Chondrocyte (in vitro differentiated cells): ENCODE measurements at regions not wholly inside any gene's neighbourhood (a gene's known extent, or its start where the extent isn't known, plus 50 kb on each side); places are given as distances from the start of the nearest gene placed in this dataset.
A peak's percentile ranks its signal among the peaks of the same experiment; 100 is the strongest.

Source experiments
- DNase-seq: peaks from one replicate; pipeline ENCODE4 v3.0.0; 2021; ENCODE audit warnings: mixed read lengths, low spot score
- H3K27ac Mint-ChIP-seq: one replicate; pipeline ENCODE4 v1.8.0; 2021; ENCODE audit warnings: mild to moderate bottlenecking, moderate library complexity, mixed read lengths; ENCODE audit not compliant: unreplicated experiment
- H3K27me3 Mint-ChIP-seq: 2 replicates; pipeline ENCODE4 v1.8.0; 2021; ENCODE audit warnings: low read depth, mixed read lengths
- H3K36me3 Mint-ChIP-seq: 2 replicates; pipeline ENCODE4 v1.8.0; 2021; ENCODE audit warnings: low read depth, mixed read lengths
- H3K4me1 Mint-ChIP-seq: 2 replicates; pipeline ENCODE4 v1.8.0; 2021; ENCODE audit warnings: low read depth, mild to moderate bottlenecking, mixed read lengths
- H3K4me3 Mint-ChIP-seq: one replicate; pipeline ENCODE4 v1.8.0; 2021; ENCODE audit warnings: mild to moderate bottlenecking, moderate library complexity, mixed read lengths; ENCODE audit not compliant: unreplicated experiment
- H3K9me3 Mint-ChIP-seq: 2 replicates; pipeline ENCODE4 v1.8.0; 2021; ENCODE audit warnings: low read depth, mixed read lengths
- TF ChIP-seq, protein P1 (sequence below): fragments of 200-600 bp; sonication (generic); IDR thresholded peaks from 2 replicates; pipeline ENCODE4 v1.5.0; 2021; ENCODE audit warnings: antibody characterized with exemption, mild to moderate bottlenecking, moderate library complexity

DNA sequence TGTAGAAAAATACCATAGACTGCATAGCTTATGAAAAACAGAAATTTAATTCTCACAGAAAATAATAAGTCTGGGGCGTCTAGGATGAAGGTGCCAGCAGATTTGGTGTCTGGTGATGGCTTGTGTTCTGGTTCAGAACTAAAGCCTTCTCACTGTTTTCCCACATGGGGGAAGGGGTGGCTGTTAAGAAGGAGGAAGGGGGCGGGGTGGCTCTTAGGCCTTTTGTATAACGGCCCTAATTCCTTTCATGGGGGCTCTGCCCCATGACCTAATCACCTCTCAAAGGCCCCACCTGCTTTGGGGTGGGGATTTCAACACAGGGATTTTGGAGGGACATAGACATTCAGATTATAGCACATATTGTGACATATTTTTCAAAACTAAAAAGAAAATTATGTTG, 173.2 kb upstream of the TECRL start:
- Mint-ChIP-seq H3K4me1 (peaks cover 5% of the 10 kb centered on the region), H3K36me3 (no peaks in the 10 kb centered on the region), H3K27ac (no peak overlapping the region), H3K9me3 (no peaks in the 10 kb centered on the region), H3K27me3 (peaks cover 9% of the 10 kb centered on the region), H3K4me3 (no peak overlapping the region)
- TF ChIP-seq, protein P1, sequence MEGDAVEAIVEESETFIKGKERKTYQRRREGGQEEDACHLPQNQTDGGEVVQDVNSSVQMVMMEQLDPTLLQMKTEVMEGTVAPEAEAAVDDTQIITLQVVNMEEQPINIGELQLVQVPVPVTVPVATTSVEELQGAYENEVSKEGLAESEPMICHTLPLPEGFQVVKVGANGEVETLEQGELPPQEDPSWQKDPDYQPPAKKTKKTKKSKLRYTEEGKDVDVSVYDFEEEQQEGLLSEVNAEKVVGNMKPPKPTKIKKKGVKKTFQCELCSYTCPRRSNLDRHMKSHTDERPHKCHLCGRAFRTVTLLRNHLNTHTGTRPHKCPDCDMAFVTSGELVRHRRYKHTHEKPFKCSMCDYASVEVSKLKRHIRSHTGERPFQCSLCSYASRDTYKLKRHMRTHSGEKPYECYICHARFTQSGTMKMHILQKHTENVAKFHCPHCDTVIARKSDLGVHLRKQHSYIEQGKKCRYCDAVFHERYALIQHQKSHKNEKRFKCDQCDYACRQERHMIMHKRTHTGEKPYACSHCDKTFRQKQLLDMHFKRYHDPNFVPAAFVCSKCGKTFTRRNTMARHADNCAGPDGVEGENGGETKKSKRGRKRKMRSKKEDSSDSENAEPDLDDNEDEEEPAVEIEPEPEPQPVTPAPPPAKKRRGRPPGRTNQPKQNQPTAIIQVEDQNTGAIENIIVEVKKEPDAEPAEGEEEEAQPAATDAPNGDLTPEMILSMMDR, result no peak
- DNase-seq, result no peak

DNA sequence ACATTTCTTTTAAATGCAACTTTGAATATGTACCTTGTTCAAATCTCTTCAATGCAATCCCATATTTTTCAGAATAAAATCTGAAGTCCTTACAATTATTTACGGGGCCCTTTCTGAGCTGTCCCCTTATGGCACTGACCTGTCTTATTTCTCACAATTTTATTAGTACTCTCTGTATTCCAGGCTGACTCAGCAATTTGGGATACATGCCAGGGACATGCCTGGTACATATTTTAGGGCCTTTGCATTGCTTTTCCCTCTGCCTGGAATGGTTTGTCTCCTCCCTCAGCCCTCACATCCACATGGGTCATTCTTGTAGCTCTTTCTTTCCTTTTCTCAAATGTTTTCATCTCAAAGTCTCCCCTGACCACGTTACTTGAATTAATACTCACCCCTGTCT, 172.2 kb upstream of the TECRL start:
- Mint-ChIP-seq H3K4me3 (no peak overlapping the region), H3K36me3 (no peaks in the 10 kb centered on the region), H3K27ac (peak overlapping the region; percentile 3), H3K4me1 (peaks cover 5% of the 10 kb centered on the region), H3K9me3 (no peaks in the 10 kb centered on the region), H3K27me3 (peaks cover 7% of the 10 kb centered on the region)
- TF ChIP-seq, protein P1, result no peak
- no peak for DNase-seq

DNA sequence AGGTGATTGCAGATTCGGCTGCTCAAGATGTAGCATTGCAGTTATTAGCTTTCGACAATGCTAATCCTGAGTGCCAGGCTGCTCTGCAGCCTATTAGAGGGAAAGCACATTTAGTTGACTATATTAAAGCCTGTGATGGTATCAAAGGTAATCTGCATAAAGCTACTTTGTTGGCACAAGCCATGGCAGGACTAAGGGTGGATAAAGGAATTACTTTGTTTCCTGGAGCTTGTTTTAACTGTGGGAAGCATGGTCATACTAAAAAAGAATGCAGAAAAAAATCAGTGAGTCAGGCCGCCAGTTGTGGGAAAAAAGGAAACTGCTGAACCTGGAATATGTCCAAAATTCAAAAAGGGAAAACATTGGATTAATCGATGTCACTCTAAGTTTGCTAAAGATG, 154.9 kb upstream of the TECRL start:
- no peak overlapping the region for H3K27ac Mint-ChIP-seq
- peaks cover 13% of the 10 kb centered on the region for H3K4me1 Mint-ChIP-seq
- no peak overlapping the region for H3K4me3 Mint-ChIP-seq
- H3K27me3 Mint-ChIP-seq, result peaks cover 6% of the 10 kb centered on the region
- H3K9me3 Mint-ChIP-seq, result no peaks in the 10 kb centered on the region
- no peaks in the 10 kb centered on the region for H3K36me3 Mint-ChIP-seq
- DNase-seq, result no peak
- TF ChIP-seq, protein P1, result no peak

DNA sequence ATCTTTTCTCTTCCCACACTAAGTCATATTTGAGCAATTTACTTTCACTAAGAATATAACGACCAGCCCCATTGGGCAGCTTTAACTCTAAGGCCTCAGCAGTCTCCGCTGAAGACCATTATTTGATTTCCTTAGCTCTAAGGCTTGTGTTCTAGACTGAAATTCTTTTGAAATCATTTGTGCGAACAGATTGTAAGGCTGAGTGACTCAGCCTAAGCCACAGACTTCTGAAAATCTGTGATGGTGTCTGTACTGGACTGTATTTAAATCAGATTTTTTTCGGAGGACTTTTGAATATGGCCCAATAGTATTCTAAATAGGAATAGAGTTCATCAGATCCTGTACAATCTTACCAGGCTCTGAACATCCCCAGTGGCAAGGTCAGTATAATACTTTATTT, 150.3 kb upstream of the TECRL start:
- H3K4me1 Mint-ChIP-seq, result peaks cover 13% of the 10 kb centered on the region
- TF ChIP-seq, protein P1, result no peak

DNA sequence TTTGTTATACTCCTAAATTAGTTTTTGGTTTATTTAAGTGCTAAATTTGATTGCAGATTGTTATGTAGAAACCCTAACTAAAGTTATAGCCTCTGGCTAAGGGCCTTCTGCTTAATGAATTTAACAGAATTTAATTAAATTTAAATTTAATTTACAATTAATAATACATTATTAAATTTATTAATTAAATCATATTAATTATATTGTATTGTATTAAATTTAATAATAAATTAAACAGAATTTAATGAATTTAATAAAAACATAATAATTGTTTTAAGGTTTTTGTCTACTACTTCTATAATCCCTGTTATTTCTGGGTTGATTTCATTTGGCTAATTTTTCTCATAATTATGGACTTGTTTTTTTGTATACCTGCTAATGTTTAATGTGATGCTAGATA, 141.9 kb upstream of the TECRL start:
- Mint-ChIP-seq H3K9me3 (no peaks in the 10 kb centered on the region), H3K27me3 (peaks cover 16% of the 10 kb centered on the region), H3K27ac (no peak overlapping the region), H3K4me3 (no peak overlapping the region), H3K36me3 (no peaks in the 10 kb centered on the region), H3K4me1 (no peaks in the 10 kb centered on the region)
- DNase-seq, result no peak
- TF ChIP-seq, protein P1, result no peak

More for the DNA sequence above, 150.3 kb upstream of the TECRL start:
- Mint-ChIP-seq H3K27me3 (peaks cover 6% of the 10 kb centered on the region), H3K9me3 (no peaks in the 10 kb centered on the region), H3K36me3 (no peaks in the 10 kb centered on the region), H3K4me3 (no peak overlapping the region), H3K27ac (no peak overlapping the region)
- DNase-seq, result no peak
